HCT116 (cell line): ENCODE measurements at regions not wholly inside any gene's neighbourhood (a gene's known extent, or its start where the extent isn't known, plus 50 kb on each side); places are given as distances from the start of the nearest gene placed in this dataset.

Experiments used
- ATAC-seq: fragments of 200-7000 bp; cut with Tn5 transposase; 2 replicates; pipeline ENCODE4 v1.9.1; 2020; ENCODE audit warnings: mild to moderate bottlenecking, moderate library complexity
- BruUV-seq: library from RNA; stranded (reverse); fragments of 400-500 nt; replicated peaks from 2 replicates; lab custom pipeline; 2021; lab: Mats Ljungman, UMichigan
- CTCF ChIA-PET: fragments of 300-600 bp; sonication (Branson Sonifier 250); formaldehyde crosslinking; loops from one replicate; lab custom pipeline; 2021; ENCODE audit warnings: antibody characterized with exemption; lab: Charles Lee
- POLR2A ChIA-PET: fragments of 300-600, 350-600 bp; sonication (Branson Sonifier 250); formaldehyde crosslinking; loops from one replicate; lab custom pipeline; 2021; ENCODE audit warnings: antibody characterized with exemption; lab: Charles Lee
- RAD21 ChIA-PET, 2 experiments: fragments of 300-600 bp; sonication (Branson Sonifier 250); formaldehyde crosslinking; loops; one replicate each; lab custom pipeline; 2023; ENCODE audit warnings: low total read pairs in 2 of 2; ENCODE audit not compliant: uncharacterized antibody in 2 of 2, unreplicated experiment in 2 of 2, low non-redundant PET in 1 of 2; lab: Charles Lee
- DNase-seq: peaks from one replicate; pipeline ENCODE4 v3.0.0-alpha.2; 2010; ENCODE audit warnings: low read depth, low spot score
- H2AFZ ChIP-seq: fragments of 200-600 bp; shearing (Covaris generic), sonication (generic); 2 replicates; pipeline ENCODE4 v1.6.1; 2017; ENCODE audit warnings: low read depth, mixed run types, mixed read lengths, antibody characterized with exemption, low read length; ENCODE audit not compliant: poor library complexity, severe bottlenecking
- H3K27ac ChIP-seq: 2 replicates; pipeline ENCODE4 v1.5.1; 2012; ENCODE audit warnings: low read depth, low read length
- H3K27me3 ChIP-seq: fragments of 200-600 bp; sonication (generic); 2 replicates; pipeline ENCODE4 v1.6.1; 2016; ENCODE audit warnings: mixed run types, low read length, mixed read lengths; ENCODE audit not compliant: insufficient read depth
- H3K36me3 ChIP-seq, 2 experiments: fragments of 200-500 bp in 1 of 2; fragments of 200-600 bp in 1 of 2; sonication (Bioruptor generic) in 1 of 2; sonication (generic) in 1 of 2; 2 replicates each; pipeline versions ENCODE4 v1.5.1 to v1.6.1; 2014 to 2016; ENCODE audit warnings: low read length in 2 of 2, inconsistent platforms in 1 of 2, mixed read lengths in 1 of 2, mixed run types in 1 of 2; ENCODE audit not compliant: insufficient read depth in 2 of 2, control insufficient read depth in 1 of 2
- H3K4me1 ChIP-seq, 2 experiments: fragments of 200-600 bp in 1 of 2; sonication (generic) in 1 of 2; 2 replicates each; pipeline versions ENCODE4 v1.5.1 to v1.6.1; 2012 to 2017; ENCODE audit warnings: low read length in 2 of 2, inconsistent platforms in 1 of 2, mild to moderate bottlenecking in 1 of 2, mixed read lengths in 1 of 2, mixed run types in 1 of 2, moderate library complexity in 1 of 2; ENCODE audit not compliant: insufficient read depth in 2 of 2, control insufficient read depth in 1 of 2
- H3K4me2 ChIP-seq: fragments of 200-600 bp; sonication (generic); 2 replicates; pipeline ENCODE4 v1.6.1; 2017; ENCODE audit warnings: mixed run types, low read length, mixed read lengths
- H3K4me3 ChIP-seq, 2 experiments: fragments of 200-600 bp in 1 of 2; sonication (generic) in 1 of 2; replicated peaks in 1 of 2; 2 replicates each; pipeline ENCODE4 v1.5.1; 2011 to 2016; ENCODE audit warnings: low read length in 2 of 2, control low read depth in 1 of 2, low read depth in 1 of 2, mild to moderate bottlenecking in 1 of 2, mixed read lengths in 1 of 2, mixed run types in 1 of 2
- H3K79me2 ChIP-seq: fragments of 200-600 bp; sonication (generic); 2 replicates; pipeline ENCODE4 v1.6.1; 2017; ENCODE audit warnings: mild to moderate bottlenecking, mixed run types, low read length, moderate library complexity, mixed read lengths; ENCODE audit not compliant: insufficient read depth
- H3K9ac ChIP-seq: fragments of 200-600 bp; sonication (generic); 2 replicates; pipeline ENCODE4 v1.6.1; 2016; ENCODE audit warnings: low read length, mixed read lengths
- H3K9me2 ChIP-seq: fragments of 200-600 bp; sonication (generic), shearing (Covaris generic); 2 replicates; pipeline ENCODE4 v1.6.1; 2017; ENCODE audit warnings: mixed run types, mild to moderate bottlenecking, moderate library complexity; ENCODE audit not compliant: insufficient read depth
- H3K9me3 ChIP-seq, 2 experiments: fragments of 200-500 bp in 1 of 2; fragments of 200-600 bp in 1 of 2; sonication (Bioruptor generic) in 1 of 2; sonication (generic) in 1 of 2; 2 replicates each; pipeline ENCODE4 v1.6.1; 2014 to 2017; ENCODE audit warnings: low read length in 2 of 2, mixed read lengths in 2 of 2, inconsistent platforms in 1 of 2, low read depth in 1 of 2, mild to moderate bottlenecking in 1 of 2, mixed run types in 1 of 2, moderate library complexity in 1 of 2; ENCODE audit not compliant: control insufficient read depth in 1 of 2, insufficient read depth in 1 of 2
- H4K20me1 ChIP-seq: fragments of 200-600 bp; sonication (generic), shearing (Covaris generic); 2 replicates; pipeline ENCODE4 v1.6.1; 2017; ENCODE audit warnings: mixed run types, mild to moderate bottlenecking, moderate library complexity; ENCODE audit not compliant: insufficient read depth
- RAD21 ChIP-seq: IDR thresholded peaks from 2 replicates; pipeline ENCODE4 v1.6.1; 2012; ENCODE audit warnings: low read depth, mild to moderate bottlenecking
- TCF7L2 ChIP-seq: IDR thresholded peaks from 2 replicates; pipeline ENCODE4 v1.7.0; 2011; ENCODE audit warnings: borderline replicate concordance, inconsistent platforms; ENCODE audit not compliant: insufficient read depth, insufficient read length; ENCODE audit errors: extremely low read depth
- intact Hi-C: fragments of 100-400 bp; cut with micrococcal nuclease; formaldehyde crosslinking; loops from 2 replicates; pipeline ENCODE4 v1.10.0; 2022
- TF ChIP-seq, protein P1 (sequence below): IDR thresholded peaks from 2 replicates; pipeline ENCODE4 v1.6.1; 2012; ENCODE audit warnings: low read depth
- TF ChIP-seq, protein P2 (sequence below), 3 experiments: fragments of 200-600 bp in 1 of 3; sonication (generic) in 1 of 3; IDR thresholded peaks in 2 of 3; conservative IDR thresholded peaks in 1 of 3; 2 replicates each; pipeline ENCODE4 v1.5.1; 2012 to 2017; ENCODE audit warnings: low read depth in 2 of 3, low read length in 2 of 3, antibody characterized with exemption in 1 of 3, borderline replicate concordance in 1 of 3, control low read depth in 1 of 3, mild to moderate bottlenecking in 1 of 3, mixed read lengths in 1 of 3, mixed run types in 1 of 3, moderate library complexity in 1 of 3; ENCODE audit not compliant: insufficient read depth in 1 of 3
- TF ChIP-seq, protein P3 (sequence below): IDR thresholded peaks from 2 replicates; pipeline ENCODE4 v1.6.1; 2012
- TF ChIP-seq, protein P4 (sequence below): IDR thresholded peaks from 2 replicates; pipeline ENCODE4 v1.6.1; 2011; ENCODE audit warnings: mild to moderate bottlenecking, low read length, moderate library complexity; ENCODE audit not compliant: insufficient replicate concordance; ENCODE audit errors: extremely low read depth

DNA sequence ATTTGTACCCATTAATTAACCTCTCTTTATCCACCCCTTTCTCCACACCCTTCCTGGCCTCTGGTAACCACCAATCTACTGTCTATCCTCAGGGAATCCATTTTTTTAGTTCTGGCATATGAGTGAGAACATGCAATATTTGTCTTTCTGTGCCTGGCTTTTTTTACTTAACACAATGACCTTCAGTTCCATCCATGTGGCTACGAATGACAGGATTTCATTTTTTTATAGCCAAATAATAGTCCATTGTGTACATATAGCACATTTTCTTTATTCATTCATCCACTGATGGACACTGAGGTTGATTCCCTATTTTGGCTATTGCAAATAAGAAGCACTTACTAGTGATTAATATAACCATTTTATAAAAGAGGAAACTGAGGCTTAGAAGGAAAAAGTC lies 109.9 kb upstream of the NANOGP8 start:
- CTCF ChIA-PET: no interaction called here

More for the DNA sequence above, 109.9 kb upstream of the NANOGP8 start:
- POLR2A ChIA-PET: no interaction called here
- Histone ChIP-seq H3K4me1 (no peaks in the 10 kb centered on the region), H4K20me1 (no peaks in the 10 kb centered on the region), H2AFZ (no peak overlapping the region), H3K27me3 (no peaks in the 10 kb centered on the region)
- intact Hi-C loops: no loop called here
- RAD21 ChIA-PET: no interaction called here
- TF ChIP-seq TCF7L2: no peak
- TF ChIP-seq, protein P1, sequence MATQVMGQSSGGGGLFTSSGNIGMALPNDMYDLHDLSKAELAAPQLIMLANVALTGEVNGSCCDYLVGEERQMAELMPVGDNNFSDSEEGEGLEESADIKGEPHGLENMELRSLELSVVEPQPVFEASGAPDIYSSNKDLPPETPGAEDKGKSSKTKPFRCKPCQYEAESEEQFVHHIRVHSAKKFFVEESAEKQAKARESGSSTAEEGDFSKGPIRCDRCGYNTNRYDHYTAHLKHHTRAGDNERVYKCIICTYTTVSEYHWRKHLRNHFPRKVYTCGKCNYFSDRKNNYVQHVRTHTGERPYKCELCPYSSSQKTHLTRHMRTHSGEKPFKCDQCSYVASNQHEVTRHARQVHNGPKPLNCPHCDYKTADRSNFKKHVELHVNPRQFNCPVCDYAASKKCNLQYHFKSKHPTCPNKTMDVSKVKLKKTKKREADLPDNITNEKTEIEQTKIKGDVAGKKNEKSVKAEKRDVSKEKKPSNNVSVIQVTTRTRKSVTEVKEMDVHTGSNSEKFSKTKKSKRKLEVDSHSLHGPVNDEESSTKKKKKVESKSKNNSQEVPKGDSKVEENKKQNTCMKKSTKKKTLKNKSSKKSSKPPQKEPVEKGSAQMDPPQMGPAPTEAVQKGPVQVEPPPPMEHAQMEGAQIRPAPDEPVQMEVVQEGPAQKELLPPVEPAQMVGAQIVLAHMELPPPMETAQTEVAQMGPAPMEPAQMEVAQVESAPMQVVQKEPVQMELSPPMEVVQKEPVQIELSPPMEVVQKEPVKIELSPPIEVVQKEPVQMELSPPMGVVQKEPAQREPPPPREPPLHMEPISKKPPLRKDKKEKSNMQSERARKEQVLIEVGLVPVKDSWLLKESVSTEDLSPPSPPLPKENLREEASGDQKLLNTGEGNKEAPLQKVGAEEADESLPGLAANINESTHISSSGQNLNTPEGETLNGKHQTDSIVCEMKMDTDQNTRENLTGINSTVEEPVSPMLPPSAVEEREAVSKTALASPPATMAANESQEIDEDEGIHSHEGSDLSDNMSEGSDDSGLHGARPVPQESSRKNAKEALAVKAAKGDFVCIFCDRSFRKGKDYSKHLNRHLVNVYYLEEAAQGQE: no peak
- TF ChIP-seq, protein P2, sequence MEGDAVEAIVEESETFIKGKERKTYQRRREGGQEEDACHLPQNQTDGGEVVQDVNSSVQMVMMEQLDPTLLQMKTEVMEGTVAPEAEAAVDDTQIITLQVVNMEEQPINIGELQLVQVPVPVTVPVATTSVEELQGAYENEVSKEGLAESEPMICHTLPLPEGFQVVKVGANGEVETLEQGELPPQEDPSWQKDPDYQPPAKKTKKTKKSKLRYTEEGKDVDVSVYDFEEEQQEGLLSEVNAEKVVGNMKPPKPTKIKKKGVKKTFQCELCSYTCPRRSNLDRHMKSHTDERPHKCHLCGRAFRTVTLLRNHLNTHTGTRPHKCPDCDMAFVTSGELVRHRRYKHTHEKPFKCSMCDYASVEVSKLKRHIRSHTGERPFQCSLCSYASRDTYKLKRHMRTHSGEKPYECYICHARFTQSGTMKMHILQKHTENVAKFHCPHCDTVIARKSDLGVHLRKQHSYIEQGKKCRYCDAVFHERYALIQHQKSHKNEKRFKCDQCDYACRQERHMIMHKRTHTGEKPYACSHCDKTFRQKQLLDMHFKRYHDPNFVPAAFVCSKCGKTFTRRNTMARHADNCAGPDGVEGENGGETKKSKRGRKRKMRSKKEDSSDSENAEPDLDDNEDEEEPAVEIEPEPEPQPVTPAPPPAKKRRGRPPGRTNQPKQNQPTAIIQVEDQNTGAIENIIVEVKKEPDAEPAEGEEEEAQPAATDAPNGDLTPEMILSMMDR (IDR thresholded peaks at IDR 0.05 in 2 of 3, conservative IDR thresholded peaks at IDR 0.05 in 1 of 3; ENCODE audit: borderline replicate concordance in 1 of 3, insufficient read depth in 1 of 3, low read depth in 2 of 3, low read length in 2 of 3): no peak
- no peak for TF ChIP-seq RAD21
- TF ChIP-seq, protein P3, sequence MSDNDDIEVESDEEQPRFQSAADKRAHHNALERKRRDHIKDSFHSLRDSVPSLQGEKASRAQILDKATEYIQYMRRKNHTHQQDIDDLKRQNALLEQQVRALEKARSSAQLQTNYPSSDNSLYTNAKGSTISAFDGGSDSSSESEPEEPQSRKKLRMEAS: no peak
- TF ChIP-seq, protein P4, sequence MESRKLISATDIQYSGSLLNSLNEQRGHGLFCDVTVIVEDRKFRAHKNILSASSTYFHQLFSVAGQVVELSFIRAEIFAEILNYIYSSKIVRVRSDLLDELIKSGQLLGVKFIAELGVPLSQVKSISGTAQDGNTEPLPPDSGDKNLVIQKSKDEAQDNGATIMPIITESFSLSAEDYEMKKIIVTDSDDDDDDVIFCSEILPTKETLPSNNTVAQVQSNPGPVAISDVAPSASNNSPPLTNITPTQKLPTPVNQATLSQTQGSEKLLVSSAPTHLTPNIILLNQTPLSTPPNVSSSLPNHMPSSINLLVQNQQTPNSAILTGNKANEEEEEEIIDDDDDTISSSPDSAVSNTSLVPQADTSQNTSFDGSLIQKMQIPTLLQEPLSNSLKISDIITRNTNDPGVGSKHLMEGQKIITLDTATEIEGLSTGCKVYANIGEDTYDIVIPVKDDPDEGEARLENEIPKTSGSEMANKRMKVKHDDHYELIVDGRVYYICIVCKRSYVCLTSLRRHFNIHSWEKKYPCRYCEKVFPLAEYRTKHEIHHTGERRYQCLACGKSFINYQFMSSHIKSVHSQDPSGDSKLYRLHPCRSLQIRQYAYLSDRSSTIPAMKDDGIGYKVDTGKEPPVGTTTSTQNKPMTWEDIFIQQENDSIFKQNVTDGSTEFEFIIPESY: no peak
- TF ChIP-seq, all 23 proteins: peak for 0
- Histone ChIP-seq H3K36me3 (no peaks in the 10 kb centered on the region), H3K9me2 (no peaks in the 10 kb centered on the region), H3K9me3 (peaks cover 14 to 20% of the 10 kb centered on the region in 2 experiments; a peak in 3 of 4 replicates), H3K4me3 (no peak overlapping the region), H3K9ac (no peak overlapping the region), H3K4me2 (no peak overlapping the region), H3K27ac (no peak overlapping the region), H3K79me2 (no peaks in the 10 kb centered on the region)
- BruUV-seq: no TSS peak
- ATAC-seq: no peak
- no peak for DNase-seq
